GM21360 (cell line): ENCODE measurements at regions not wholly inside any gene's neighbourhood (a gene's known extent, or its start where the extent isn't known, plus 50 kb on each side); places are given as distances from the start of the nearest gene placed in this dataset.
"Not testable (repeated sequence)": the region's sequence is repeated elsewhere in the genome, so short reads cannot be mapped to it uniquely, and the experiment has no call there.

Source experiments
- ATAC-seq: cut with Tn5 transposase; IDR thresholded peaks from one replicate; pipeline ENCODE4 v1.9.1; 2021; ENCODE audit warnings: mild to moderate bottlenecking, moderate library complexity; ENCODE audit not compliant: unreplicated experiment

DNA sequence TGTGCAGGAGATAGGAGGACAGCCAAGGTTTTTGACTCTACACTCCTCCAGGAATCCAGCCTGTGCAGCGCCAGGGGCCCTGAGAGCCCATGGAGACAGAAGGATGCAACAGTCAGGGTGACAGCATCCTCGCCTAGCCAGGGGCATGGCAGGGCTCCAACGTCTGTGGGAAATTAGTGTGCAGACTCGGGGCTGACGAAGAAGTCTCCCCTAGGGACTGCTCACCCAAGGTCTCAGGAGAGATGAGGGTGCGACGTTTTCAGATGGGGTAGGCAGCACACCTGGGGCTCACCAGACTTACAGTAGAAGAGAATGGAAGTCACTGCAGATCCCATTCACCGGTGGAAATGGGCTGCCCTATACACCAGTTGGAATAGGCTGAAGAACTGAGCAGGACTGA lies 241.7 kb downstream of the SETD4 start:
- ATAC-seq = no peak

DNA sequence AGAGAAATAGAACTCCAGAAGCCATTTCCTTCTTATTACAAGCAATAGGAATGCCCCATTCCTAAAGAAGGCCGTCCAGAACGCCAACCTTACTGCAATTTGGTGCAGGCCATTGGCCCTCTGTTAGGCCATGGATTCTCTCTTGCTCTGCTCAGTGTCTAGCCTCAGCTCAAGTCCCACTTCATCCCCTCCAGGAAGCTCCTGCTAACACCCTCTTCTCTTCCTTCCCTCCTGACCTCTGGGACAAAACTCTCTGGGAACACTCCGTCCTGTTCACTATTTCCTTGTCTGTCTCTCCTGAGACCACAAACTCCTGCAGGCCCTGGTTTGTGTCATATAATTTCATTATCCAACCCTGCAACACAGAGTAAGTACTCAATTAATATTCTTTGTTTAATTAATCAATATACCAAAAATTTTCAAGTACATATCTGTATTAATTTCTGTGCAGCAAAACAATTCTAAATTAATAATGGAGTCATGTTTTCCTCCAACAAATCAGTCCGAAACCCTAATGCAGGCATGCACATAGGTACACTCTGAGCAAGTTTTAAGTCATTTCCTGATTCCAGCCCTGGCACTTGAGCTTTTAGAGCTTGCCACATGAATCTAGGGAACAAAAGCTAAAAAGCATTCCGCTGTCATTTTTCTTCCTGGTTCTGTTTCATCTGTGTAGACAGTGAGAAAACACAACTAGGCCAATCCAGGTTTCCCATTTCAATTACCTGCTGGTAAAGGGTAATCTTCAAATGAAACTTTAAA lies 245.3 kb downstream of the SETD4 start:
- no peak for ATAC-seq

DNA sequence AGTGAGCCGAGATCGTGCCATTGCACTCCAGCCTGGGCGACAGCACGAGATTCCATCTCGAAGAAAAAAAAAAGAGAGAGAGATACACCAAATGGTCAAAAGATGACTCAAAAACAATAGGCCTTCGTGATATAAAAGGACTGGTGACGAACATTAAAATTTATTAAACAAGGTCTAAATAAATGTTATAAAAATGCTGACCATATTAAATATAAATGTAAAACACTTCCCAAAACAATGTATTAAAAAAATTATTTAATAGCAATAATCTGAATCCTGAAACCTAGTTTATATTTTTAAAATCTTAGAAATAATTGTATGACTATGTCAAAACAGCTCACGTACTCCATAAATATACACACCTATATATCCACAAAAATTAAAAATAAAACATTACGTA lies 247.6 kb downstream of the SETD4 start:
- ATAC-seq = no peak

DNA sequence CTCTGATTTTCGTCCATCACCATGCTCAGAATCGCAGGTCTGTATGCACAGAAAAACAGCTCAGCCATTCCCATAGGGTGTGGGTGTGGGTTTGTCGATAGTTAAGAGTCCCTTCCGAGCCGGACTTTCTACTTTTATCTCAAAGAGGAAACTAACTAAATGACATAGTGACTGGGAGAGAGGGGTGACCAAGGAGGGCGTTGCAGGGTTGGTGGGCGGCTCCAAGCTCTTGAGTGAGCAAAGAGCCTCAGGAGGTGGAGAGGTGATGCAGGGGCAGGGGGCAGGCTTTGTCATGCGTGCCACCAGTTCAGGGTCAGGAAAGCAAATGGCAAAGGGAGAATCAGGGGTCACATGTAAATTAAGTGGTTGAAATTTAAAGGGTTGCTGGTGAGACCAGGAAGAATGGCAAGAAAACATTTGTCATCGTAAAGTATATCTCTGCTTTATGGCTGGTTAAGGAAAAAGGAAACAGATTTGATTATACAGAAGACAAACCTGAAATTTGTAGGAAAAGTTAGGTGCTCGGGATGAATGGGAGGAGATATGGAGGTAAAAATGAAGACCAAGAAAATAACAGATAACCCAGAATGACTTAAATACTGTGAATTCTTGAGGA lies 249.0 kb downstream of the SETD4 start:
- ATAC-seq = no peak

DNA sequence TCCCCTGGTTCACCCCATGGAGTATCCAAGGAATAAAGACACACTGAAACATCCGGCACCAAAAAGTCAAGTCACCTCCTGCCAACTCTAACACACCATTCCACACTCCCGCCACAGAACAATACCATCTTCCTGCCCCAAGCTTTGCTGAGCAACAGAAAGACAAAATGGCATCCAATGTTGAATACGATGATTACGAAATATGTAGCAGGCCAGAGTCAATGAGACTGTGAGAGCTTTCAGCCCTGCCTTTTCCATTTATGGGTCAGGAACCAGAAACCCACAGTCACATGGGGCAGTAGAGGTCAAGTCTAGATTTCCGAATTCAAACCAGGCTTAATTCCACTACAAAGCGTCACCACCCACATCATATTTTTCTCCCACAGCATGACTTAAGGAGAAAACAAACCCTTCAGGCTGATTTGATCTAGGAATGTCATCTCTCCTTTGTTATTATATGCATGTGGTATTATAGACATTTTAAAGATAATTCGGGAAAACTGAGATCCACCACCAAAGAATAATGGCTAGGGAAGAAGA lies 249.8 kb downstream of the SETD4 start:
- no peak for ATAC-seq

DNA sequence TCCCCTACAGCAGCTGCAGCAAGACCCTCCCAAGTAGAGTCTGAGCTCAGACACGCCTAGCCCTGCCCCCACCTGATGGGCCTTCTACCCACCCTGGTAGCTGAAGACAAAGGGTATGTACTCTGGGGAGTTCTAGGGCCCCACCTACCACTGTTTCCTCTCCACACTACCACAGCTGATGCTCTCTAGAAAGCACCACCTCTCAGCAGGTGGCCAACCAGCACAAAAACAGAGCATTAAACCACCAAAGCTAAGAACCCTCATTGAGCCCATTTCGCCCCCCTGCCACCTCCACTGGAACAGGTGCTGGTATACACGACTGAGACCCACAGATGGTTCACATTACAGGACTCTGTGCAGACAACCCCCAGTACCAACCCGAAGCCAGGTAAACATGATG lies 258.9 kb downstream of the SETD4 start:
- ATAC-seq = no peak

DNA sequence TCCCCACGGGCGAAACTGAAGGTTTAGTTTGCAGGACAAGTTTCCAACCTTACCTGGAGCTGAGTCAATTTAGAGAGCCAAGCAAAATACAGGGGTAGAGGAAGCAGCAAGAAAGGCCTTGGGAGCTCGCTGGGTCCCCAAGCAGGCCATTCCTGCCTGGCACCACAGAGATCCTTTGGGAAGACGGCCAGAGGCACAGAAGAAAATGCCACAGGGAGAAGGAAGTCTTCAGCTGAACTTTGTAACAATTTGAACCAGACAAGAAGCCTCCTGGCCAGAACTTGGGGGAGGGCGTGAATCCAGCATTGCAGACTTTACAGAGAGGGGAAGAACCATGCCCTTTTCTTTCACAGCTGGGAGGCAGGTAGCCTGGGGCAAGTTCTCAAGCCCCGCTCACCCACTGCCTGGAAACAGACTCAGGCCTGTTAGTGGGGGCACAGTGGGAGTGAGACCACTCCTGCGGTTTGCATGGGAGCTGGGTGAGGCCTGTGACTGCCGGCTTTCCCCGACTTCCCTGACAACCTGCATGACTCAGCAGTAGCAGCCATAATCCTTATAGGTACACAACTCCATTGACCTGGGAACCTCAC lies 259.4 kb downstream of the SETD4 start:
- ATAC-seq = not testable (repeated sequence)

DNA sequence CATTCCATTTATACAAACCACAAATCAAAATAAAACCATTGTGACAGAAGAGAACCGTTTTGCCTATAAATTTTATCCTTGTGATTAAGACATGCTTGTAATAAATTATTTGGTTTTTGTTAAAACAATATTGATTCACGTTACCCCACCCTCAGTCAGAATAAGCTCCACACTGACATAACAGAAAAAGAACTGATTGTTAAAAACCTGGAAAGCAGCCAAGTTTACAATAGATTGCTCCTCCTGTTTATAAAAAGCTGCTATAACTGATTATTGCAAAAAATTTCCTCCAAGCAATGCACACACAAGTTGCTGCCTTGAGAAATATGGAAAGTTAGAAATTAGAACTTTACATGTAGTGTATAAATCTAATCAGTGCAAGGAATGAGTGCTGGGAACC lies 263.5 kb downstream of the SETD4 start:
- no peak for ATAC-seq

DNA sequence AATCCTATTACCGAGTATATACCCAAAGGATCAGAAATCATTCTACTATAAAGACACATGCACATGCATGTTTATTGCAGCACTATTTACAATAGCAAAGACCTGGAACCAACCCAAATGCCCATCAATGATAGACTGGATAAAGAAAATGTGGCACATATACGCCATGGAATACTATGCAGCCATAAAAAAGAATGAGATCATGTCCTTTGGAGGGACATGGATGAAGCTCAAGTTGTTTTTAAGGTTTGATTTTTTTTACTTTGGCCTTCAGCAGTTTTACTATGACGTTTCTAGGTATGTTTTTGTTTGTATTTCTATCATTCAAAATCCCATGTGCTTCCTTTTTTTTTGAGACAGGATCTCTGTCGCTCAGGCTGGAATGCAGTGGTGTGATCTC lies 265.8 kb downstream of the SETD4 start:
- not testable (repeated sequence) for ATAC-seq

DNA sequence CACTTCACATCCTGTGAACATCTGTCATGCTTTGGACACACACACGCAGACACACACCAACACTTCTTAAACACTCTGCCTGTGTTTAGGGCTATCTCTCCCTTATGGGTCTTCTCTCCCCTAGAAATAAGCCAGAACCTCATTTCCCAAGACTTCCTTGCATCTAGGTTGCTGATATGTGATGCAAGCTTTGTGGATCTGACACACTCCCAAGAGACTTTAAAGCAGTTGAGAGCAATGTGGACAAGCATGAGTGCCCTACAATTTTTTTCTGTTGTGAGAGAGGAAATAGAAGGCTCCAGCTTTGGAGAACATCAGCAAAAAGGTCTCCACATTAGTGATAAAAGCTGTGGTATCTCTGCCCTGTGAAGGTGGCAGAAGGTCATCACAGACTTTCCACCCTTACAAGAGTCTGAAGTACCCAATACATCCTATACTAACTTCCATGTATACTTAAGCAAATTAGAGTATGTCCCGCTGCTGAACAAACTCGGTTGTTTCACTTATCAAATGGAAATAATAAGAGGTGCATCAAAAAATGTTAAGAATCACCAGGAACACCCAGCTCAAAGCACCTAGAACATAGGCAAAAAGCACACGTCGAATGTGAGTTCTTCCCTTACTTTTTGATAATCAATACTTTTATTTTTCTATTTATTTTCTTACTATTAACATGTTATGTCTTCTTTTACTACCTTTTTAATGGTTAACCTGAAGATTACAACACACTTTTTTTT lies 267.6 kb downstream of the SETD4 start:
- ATAC-seq = no peak

DNA sequence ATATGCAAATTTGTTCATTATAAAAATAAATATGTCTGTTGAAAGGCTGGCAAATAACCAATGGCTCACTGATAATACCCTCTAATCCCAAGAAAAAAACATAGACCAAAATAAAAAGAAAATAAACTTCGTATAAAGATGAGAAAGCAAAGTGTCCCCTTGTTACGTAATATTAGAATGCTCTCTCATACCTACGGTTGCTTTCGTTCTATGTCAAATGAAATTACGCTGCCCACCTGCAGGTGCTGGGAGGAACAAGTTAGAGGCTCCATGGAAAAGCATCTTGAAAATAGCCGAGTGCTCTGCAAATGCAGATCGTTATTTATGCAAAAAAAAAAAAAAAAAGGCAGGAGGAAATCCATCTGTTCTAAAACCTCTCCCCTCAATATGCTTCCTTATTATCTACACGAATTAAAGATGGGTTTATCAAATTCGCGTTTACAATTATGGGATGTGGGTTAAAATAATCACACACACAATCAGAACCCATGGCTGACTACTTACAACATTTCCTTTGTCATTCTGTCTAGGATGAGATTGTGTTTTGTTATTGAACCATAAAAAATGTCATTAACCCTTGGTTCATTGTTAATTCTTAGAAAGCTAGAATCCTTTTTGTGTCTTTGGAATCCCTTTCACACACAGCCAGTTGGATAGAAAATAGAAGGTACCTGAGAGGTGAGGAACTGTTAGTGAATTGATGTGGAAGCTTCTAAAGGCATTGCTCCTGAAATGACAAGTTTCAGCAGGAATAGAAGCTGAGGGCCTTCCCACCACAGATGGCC lies 268.6 kb downstream of the SETD4 start:
- no peak for ATAC-seq

DNA sequence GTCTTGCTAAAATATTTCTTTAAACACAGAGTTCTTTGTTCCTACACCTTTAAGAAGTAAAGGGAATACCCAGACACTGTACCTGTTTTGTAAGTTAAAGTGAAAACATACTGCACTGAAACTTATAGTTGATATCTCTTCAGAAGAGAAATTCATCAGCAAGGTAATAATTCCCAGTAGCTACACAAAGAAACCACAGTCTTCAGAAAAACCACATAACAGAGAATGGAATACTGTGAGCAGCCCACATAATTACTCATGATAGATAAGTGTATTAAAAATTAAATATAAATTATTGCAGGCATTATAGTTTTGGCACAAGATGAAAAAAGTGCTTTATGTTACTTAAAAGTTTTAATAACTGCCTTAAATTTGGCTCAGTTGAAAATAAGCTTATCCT lies 276.6 kb downstream of the SETD4 start:
- no peak for ATAC-seq

DNA sequence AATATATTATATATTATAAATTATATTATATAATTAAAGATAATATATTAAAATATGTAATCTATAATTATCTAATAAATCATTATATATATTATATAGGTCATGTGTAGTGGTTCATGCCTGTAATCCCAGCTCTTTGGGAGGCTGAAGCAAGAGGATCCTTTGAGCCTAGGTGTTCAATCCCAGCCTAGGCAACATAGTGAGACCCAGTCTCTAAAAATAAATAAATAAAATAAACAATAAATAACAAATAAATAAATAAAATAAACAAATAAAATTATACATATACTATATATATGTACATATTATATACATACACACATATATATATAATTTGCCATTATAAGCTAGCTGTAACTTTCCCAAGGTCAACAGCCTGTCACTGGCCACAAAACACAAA lies 277.7 kb downstream of the SETD4 start:
- no peak for ATAC-seq

DNA sequence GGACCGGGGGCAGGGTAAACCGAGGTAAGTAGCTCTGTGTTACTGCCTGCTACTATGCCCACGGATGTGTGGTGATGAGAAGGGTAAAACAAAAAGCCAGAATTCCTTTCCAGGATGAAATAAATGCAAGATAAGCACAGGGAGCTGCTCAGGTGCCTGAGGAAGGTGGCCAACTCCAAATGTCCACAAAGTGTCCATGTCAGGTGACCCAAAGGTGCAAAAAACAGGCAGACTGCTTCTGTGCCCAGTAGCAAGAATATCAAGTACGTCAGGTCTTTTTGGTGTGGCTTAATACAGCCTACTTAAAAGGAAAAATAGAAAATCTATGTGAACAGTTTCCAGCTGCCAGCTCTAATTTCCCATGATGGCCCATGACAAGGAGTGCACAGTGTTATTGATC lies 279.3 kb downstream of the SETD4 start:
- ATAC-seq = no peak

DNA sequence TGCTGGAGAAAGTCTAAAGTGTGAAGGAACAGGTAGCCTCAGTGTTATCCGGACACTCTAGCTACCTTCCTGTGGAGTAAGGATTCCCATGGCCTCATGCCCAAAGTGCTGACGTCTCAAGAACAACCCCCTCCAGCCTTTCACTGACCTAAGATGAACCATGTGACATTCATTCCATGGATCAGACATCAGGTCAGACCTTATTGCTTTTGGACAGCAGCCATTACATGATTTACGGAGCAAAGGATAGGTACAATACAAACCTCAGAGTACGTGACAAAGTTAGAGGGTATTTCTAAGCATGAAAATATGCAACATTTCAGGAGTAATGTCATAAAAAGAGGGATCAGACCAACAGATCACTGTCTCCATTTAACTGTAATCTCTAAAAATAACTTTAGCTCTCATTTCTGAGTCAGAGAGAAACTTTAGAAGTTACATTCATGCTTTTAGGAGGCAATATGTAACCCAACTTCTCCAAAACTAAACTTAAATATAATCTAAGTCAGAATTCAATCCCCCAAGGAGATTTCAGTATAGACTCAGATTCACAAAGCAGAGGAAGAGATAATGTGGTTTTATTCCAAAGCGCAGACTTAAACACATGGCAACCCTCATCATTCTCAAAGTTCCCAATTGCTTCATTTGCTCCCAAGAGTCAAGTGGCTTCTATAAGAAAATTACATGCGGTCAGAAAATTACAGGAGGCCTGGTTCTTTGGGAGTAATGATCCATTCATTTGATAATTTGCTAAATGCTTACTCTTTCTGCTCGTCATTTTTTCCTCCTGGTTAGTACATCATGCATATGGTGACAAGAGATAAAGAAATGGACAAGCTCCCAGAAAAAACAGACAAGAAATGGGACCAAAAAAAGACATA lies 280.4 kb downstream of the SETD4 start:
- no peak for ATAC-seq

DNA sequence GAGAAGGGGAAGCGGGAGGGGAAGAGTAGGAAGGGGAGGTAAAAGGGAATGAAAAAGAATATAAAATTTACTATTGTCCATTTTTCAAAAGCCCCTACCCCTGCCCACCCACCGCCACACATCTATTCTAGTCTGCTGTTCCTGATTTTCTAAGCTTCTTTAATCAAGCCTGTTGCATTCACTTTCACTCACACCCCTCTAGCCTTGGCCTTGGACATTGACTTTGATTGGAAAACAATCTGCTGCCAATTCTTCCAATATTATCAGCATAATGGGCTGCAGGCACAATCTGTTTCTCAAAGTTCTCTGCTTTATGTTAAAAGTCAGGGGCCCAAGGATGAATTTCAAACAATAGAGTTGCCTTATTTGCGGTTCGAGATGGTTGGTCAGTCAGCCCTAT lies 281.2 kb downstream of the SETD4 start:
- no peak for ATAC-seq

DNA sequence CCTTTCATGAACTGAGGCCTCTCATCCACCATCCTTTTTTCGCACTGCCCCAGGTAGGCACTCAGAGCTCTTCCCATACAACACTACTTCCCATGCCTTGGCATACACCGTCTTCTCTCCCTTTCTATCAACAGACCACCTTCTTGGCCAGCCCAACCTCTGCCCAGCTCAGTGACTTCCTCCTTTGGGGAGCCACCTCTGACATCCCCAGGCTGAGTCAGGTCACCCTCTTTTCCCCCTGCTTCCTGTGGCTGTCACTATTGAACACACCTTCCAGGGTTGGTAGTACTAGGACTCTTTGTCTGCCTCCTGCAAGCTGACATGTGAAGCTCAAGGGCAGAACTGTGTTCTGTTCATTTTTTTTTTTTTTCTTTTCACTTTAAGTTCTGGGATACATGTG lies 283.2 kb downstream of the SETD4 start:
- ATAC-seq = no peak

DNA sequence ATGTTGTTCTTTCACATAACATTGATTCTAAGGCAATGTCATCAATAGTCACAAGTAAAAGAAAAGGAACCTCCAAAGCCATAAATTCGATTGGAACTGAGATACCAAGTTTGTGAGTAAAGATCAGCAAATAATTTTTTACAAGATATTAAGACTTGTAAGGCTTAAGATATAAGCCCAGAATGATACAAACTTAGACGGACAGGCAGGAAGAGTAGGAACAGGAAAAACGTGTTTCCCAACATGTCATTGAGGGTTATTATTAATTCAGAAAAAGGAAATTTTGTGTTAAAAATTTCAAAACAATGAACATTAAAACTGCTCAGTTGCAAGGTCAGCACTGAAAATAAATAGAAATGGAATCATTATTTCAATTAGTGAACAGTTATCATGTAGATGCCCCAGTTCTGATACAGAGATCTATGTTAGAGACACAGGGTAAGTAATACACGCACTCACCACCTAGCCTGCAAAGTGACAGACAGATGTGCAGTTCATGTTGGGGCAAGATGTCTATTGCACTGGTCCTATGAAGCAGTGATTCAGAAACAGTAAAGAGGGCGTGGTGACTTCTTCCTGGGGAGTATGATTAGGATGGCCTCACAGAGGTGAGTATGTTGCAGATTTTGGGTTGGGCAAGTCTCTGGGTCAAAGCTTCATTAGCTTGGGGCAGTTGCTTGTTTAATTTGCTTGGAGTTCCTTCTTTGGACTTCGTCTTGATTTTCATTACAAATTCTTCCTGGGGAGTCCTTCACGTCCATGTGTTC lies 284.4 kb downstream of the SETD4 start:
- no peak for ATAC-seq
